GM23338 (cell line): ENCODE measurements at regions not wholly inside any gene's neighbourhood (a gene's known extent, or its start where the extent isn't known, plus 50 kb on each side); places are given as distances from the start of the nearest gene placed in this dataset.

Source experiments
- CREB1 ChIP-seq: fragments of 250-450 bp; sonication (Bioruptor Pico); IDR thresholded peaks from 2 replicates; pipeline ENCODE4 v1.5.0; 2020; ENCODE audit warnings: low read depth, mild to moderate bottlenecking, moderate library complexity
- EZH2 ChIP-seq: fragments of 200-600 bp; sonication (generic); IDR thresholded peaks from one replicate; pipeline ENCODE4 v1.8.0; 2017; ENCODE audit warnings: antibody characterized with exemption, mild to moderate bottlenecking, low read depth; ENCODE audit not compliant: unreplicated experiment
- EZH2phosphoT487 ChIP-seq: fragments of 200-600 bp; sonication (generic); IDR thresholded peaks from one replicate; pipeline ENCODE4 v1.8.1; 2018; ENCODE audit warnings: antibody characterized with exemption; ENCODE audit not compliant: unreplicated experiment
- JUNB ChIP-seq: IDR thresholded peaks from one replicate; pipeline ENCODE4 v1.6.1; 2016; ENCODE audit warnings: antibody characterized with exemption; ENCODE audit not compliant: unreplicated experiment
- NANOG ChIP-seq: IDR thresholded peaks from 2 replicates; pipeline ENCODE4 v1.6.1; 2016; ENCODE audit warnings: antibody characterized with exemption, borderline replicate concordance
- POLR2AphosphoS5 ChIP-seq: IDR thresholded peaks from 2 replicates; pipeline ENCODE4 v1.6.1; 2016; ENCODE audit warnings: antibody characterized with exemption, low read depth
- STAT1 ChIP-seq: IDR thresholded peaks from one replicate; pipeline ENCODE4 v1.6.1; 2016; ENCODE audit warnings: antibody characterized with exemption; ENCODE audit not compliant: unreplicated experiment
- ZNF114 ChIP-seq: fragments of 250-450 bp; sonication (Bioruptor Pico); IDR thresholded peaks from 2 replicates; pipeline ENCODE4 v1.5.0; 2020; ENCODE audit warnings: mild to moderate bottlenecking, moderate library complexity
- ZNF331 ChIP-seq: fragments of 250-450 bp; sonication (Bioruptor Pico); IDR thresholded peaks from 2 replicates; pipeline ENCODE4 v1.5.0; 2020; ENCODE audit warnings: low read depth, mild to moderate bottlenecking, moderate library complexity
- TF ChIP-seq, protein P1 (sequence below), 2 experiments: fragments of 200-600 bp in 1 of 2; sonication (generic) in 1 of 2; conservative IDR thresholded peaks; 2 replicates each; pipeline versions ENCODE4 v1.5.1 to v1.6.1; 2016 to 2017; ENCODE audit warnings: antibody characterized with exemption in 2 of 2, low read depth in 2 of 2, mild to moderate bottlenecking in 2 of 2, moderate library complexity in 1 of 2
- TF ChIP-seq, protein P2 (sequence below): IDR thresholded peaks from one replicate; pipeline ENCODE4 v1.6.1; 2018; ENCODE audit warnings: antibody characterized with exemption; ENCODE audit not compliant: unreplicated experiment
- TF ChIP-seq, protein P3 (sequence below): IDR thresholded peaks from 2 replicates; pipeline ENCODE4 v1.6.1; 2016; ENCODE audit warnings: antibody characterized with exemption

DNA sequence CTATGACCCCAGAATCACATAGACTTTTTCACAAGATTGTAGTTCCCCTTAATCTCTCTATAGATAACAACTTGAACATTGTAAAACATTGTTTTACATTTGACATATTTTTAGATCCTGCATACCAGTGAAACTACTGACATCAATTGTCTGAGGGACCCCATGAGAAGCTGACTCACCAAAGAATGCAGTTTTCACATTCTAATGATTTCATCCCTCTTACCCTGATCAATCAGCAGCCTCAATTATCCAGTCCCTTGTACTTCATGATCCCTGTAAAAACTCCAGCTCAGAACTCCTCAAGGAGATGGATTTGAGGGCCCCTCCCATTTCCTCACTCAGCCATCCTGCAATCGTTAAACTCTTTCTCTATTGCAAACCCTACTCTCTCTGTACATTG, 411.0 kb upstream of the NDST3 start:
- TF ChIP-seq EZH2 (no peak), CREB1 (CRISPR knock-in tag) (no peak), EZH2phosphoT487 (no peak), POLR2AphosphoS5 (no peak), JUNB (no peak), NANOG (no peak), STAT1 (no peak), ZNF331 (CRISPR knock-in tag) (no peak), ZNF114 (CRISPR knock-in tag) (no peak)
- TF ChIP-seq, protein P1, sequence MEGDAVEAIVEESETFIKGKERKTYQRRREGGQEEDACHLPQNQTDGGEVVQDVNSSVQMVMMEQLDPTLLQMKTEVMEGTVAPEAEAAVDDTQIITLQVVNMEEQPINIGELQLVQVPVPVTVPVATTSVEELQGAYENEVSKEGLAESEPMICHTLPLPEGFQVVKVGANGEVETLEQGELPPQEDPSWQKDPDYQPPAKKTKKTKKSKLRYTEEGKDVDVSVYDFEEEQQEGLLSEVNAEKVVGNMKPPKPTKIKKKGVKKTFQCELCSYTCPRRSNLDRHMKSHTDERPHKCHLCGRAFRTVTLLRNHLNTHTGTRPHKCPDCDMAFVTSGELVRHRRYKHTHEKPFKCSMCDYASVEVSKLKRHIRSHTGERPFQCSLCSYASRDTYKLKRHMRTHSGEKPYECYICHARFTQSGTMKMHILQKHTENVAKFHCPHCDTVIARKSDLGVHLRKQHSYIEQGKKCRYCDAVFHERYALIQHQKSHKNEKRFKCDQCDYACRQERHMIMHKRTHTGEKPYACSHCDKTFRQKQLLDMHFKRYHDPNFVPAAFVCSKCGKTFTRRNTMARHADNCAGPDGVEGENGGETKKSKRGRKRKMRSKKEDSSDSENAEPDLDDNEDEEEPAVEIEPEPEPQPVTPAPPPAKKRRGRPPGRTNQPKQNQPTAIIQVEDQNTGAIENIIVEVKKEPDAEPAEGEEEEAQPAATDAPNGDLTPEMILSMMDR (conservative IDR thresholded peaks at IDR 0.05; ENCODE audit: low read depth in 2 of 2), result no peak
- TF ChIP-seq, protein P2, sequence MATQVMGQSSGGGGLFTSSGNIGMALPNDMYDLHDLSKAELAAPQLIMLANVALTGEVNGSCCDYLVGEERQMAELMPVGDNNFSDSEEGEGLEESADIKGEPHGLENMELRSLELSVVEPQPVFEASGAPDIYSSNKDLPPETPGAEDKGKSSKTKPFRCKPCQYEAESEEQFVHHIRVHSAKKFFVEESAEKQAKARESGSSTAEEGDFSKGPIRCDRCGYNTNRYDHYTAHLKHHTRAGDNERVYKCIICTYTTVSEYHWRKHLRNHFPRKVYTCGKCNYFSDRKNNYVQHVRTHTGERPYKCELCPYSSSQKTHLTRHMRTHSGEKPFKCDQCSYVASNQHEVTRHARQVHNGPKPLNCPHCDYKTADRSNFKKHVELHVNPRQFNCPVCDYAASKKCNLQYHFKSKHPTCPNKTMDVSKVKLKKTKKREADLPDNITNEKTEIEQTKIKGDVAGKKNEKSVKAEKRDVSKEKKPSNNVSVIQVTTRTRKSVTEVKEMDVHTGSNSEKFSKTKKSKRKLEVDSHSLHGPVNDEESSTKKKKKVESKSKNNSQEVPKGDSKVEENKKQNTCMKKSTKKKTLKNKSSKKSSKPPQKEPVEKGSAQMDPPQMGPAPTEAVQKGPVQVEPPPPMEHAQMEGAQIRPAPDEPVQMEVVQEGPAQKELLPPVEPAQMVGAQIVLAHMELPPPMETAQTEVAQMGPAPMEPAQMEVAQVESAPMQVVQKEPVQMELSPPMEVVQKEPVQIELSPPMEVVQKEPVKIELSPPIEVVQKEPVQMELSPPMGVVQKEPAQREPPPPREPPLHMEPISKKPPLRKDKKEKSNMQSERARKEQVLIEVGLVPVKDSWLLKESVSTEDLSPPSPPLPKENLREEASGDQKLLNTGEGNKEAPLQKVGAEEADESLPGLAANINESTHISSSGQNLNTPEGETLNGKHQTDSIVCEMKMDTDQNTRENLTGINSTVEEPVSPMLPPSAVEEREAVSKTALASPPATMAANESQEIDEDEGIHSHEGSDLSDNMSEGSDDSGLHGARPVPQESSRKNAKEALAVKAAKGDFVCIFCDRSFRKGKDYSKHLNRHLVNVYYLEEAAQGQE, result no peak
- TF ChIP-seq, protein P3, sequence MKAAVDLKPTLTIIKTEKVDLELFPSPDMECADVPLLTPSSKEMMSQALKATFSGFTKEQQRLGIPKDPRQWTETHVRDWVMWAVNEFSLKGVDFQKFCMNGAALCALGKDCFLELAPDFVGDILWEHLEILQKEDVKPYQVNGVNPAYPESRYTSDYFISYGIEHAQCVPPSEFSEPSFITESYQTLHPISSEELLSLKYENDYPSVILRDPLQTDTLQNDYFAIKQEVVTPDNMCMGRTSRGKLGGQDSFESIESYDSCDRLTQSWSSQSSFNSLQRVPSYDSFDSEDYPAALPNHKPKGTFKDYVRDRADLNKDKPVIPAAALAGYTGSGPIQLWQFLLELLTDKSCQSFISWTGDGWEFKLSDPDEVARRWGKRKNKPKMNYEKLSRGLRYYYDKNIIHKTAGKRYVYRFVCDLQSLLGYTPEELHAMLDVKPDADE, result no peak
